ENCODE measurements at regions not wholly inside any gene's neighbourhood (a gene's known extent, or its start where the extent isn't known, plus 50 kb on each side); places are given as distances from the start of the nearest gene placed in this dataset.

DNA sequence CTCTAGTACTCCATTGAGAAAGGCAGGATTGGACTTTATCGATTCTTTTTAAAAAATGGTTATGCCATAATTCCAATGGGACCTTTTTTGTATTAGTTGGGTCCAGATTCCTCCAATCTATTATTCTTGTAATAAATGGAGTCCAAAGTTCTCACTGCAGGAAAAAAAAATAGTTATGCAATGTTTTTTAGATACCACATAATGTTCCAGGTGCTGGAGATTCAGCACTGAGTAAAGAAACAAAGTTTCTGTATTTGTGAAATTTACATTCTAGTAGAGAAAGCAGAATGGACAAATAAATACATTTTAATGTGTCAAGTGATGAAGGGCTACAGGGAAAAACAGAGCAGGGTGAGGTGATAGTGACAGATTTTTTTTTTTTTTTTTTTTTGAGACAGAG lies 78.5 kb upstream of the MYCN start:
- Histone ChIP-seq H3K9ac (ENCODE audit: low read depth, low read length) (no peak overlapping the region), H3K79me2 (ENCODE audit: insufficient read depth, low read length) (no peaks in the 10 kb centered on the region), H3K4me1 (ENCODE audit: insufficient read depth, low read length) (no peaks in the 10 kb centered on the region), H3K9me3 (ENCODE audit: insufficient read depth, low read length, severe bottlenecking) (no peaks in the 10 kb centered on the region), H2AFZ (ENCODE audit: low read depth, low read length) (no peak overlapping the region), H3K36me3 (ENCODE audit: insufficient read depth, low read length) (no peaks in the 10 kb centered on the region), H3K4me2 (ENCODE audit: insufficient read depth, low read length) (no peak overlapping the region), H3K4me3 (ENCODE audit: low read depth in 1 of 2, low read length in 2 of 2) (no peak overlapping the region), H3K27me3 (ENCODE audit: insufficient read depth, low read length, poor library complexity) (no peaks in the 10 kb centered on the region), H3K27ac (ENCODE audit: low read length) (no peak overlapping the region), H4K20me1 (ENCODE audit: insufficient read depth, low read length) (no peaks in the 10 kb centered on the region)
- TF ChIP-seq EZH2 (IDR thresholded peaks at IDR 0.05; ENCODE audit: borderline replicate concordance, low read depth, low read length, severe bottlenecking) (no peak), CTCF (IDR thresholded peaks at IDR 0.05; ENCODE audit: borderline replicate concordance, extremely low read depth, low read length, poor library complexity, severe bottlenecking) (no peak)
- DNase-seq = no peak
- ATAC-seq (ENCODE audit: insufficient read depth, low read depth) = no peak

- Histone ChIP-seq H4K20me1 (ENCODE audit: insufficient read depth, low read length) (no peaks in the 10 kb centered on the region), H3K4me2 (ENCODE audit: insufficient read depth, low read length) (no peak overlapping the region), H3K36me3 (ENCODE audit: insufficient read depth, low read length) (no peaks in the 10 kb centered on the region), H3K27me3 (ENCODE audit: insufficient read depth, low read length, poor library complexity) (no peaks in the 10 kb centered on the region), H2AFZ (ENCODE audit: low read depth, low read length) (no peak overlapping the region), H3K79me2 (ENCODE audit: insufficient read depth, low read length) (no peaks in the 10 kb centered on the region), H3K9me3 (ENCODE audit: insufficient read depth, low read length, severe bottlenecking) (no peaks in the 10 kb centered on the region), H3K4me3 (ENCODE audit: low read depth in 1 of 2, low read length in 2 of 2) (no peak overlapping the region), H3K27ac (ENCODE audit: low read length) (no peak overlapping the region), H3K9ac (ENCODE audit: low read depth, low read length) (no peak overlapping the region), H3K4me1 (ENCODE audit: insufficient read depth, low read length) (no peaks in the 10 kb centered on the region)
- TF ChIP-seq CTCF (IDR thresholded peaks at IDR 0.05; ENCODE audit: borderline replicate concordance, extremely low read depth, low read length, poor library complexity, severe bottlenecking) = no peak
- no peak for TF ChIP-seq EZH2 (IDR thresholded peaks at IDR 0.05; ENCODE audit: borderline replicate concordance, low read depth, low read length, severe bottlenecking)
- no peak for ATAC-seq (ENCODE audit: insufficient read depth, low read depth)
- no peak for DNase-seq
These were observed 77.3 kb upstream of the MYCN start for GRCh38 chr2:15863089-15863488.

GRCh38 chr2:15863494-15864175 lies 76.7 kb upstream of the MYCN start:
- no peaks in the 10 kb centered on the region for H3K36me3 ChIP-seq (ENCODE audit: insufficient read depth, low read length)
- no peaks in the 10 kb centered on the region for H3K4me1 ChIP-seq (ENCODE audit: insufficient read depth, low read length)
- no peak for ATAC-seq (ENCODE audit: insufficient read depth, low read depth)
- H3K27ac ChIP-seq (ENCODE audit: low read length) = no peak overlapping the region
- no peak overlapping the region for H2AFZ ChIP-seq (ENCODE audit: low read depth, low read length)
- no peaks in the 10 kb centered on the region for H3K9me3 ChIP-seq (ENCODE audit: insufficient read depth, low read length, severe bottlenecking)
- no peaks in the 10 kb centered on the region for H3K27me3 ChIP-seq (ENCODE audit: insufficient read depth, low read length, poor library complexity)
- H4K20me1 ChIP-seq (ENCODE audit: insufficient read depth, low read length) = no peaks in the 10 kb centered on the region
- no peak for DNase-seq
- no peak for TF ChIP-seq CTCF (IDR thresholded peaks at IDR 0.05; ENCODE audit: borderline replicate concordance, extremely low read depth, low read length, poor library complexity, severe bottlenecking)
- no peak for TF ChIP-seq EZH2 (IDR thresholded peaks at IDR 0.05; ENCODE audit: borderline replicate concordance, low read depth, low read length, severe bottlenecking)
- no peak overlapping the region for H3K4me3 ChIP-seq (ENCODE audit: low read depth in 1 of 2, low read length in 2 of 2)
- no peak overlapping the region for H3K4me2 ChIP-seq (ENCODE audit: insufficient read depth, low read length)
- no peaks in the 10 kb centered on the region for H3K79me2 ChIP-seq (ENCODE audit: insufficient read depth, low read length)
- H3K9ac ChIP-seq (ENCODE audit: low read depth, low read length) = no peak overlapping the region

All from DND-41 (cell line).